ENCODE measurements at regions not wholly inside any gene's neighbourhood (a gene's known extent, or its start where the extent isn't known, plus 50 kb on each side); places are given as distances from the start of the nearest gene placed in this dataset.

DNA sequence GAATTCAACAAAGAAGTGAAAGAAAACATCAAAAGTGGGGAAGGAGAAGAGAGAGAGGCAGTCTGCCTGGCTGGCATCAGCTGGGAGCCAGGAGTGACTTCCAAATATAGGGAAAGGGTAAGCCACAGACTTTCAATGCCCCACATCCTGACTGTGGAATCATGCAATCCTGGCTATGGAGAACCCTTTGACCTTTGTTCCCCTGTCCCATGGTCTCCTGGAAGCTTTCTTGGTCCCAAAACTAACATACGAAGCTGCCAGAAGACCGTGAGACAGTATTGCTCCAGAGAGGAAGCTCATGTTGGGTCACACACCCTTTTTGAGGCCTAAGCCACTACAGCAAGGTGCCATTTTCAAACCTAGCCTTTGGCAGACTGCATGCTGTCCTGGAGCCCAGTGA is 665.5 kb downstream of the ELAVL2 start:
- Histone ChIP-seq H3K4ac (ENCODE audit: low read depth, low read length) (no peak overlapping the region), H4K91ac (ENCODE audit: insufficient read depth, low read depth, low read length) (no peak overlapping the region), H3K9me1 (ENCODE audit: insufficient read depth, low read length) (no peaks in the 10 kb centered on the region), H3K9ac (ENCODE audit: low read depth, low read length) (no peak overlapping the region), H2BK15ac (ENCODE audit: low read depth, low read length) (no peak overlapping the region), H3K4me2 (ENCODE audit: low read depth, low read length) (no peak overlapping the region), H2BK5ac (ENCODE audit: low read depth, low read length, poor library complexity, severe bottlenecking) (no peak overlapping the region), H2AK5ac (ENCODE audit: low read depth, low read length) (no peak overlapping the region), H4K5ac (ENCODE audit: low read depth, low read length) (no peak overlapping the region), H2AFZ (replicated peaks; ENCODE audit: low read length, poor library complexity) (no peak overlapping the region), H2BK120ac (ENCODE audit: low read depth, low read length) (no peak overlapping the region), H3K36me3 (ENCODE audit: control insufficient read depth, insufficient read depth, low read length) (no peaks in the 10 kb centered on the region), H3K79me1 (ENCODE audit: low read depth in 1 of 2, low read length in 2 of 2) (no peaks in the 10 kb centered on the region), H3K4me3 (ENCODE audit: insufficient read depth, low read depth, low read length) (no peak overlapping the region), H3K27me3 (ENCODE audit: control insufficient read depth, insufficient read depth, low read length) (no peaks in the 10 kb centered on the region), H4K20me1 (ENCODE audit: insufficient read depth, low read length) (no peaks in the 10 kb centered on the region), H2AK9ac (replicated peaks; ENCODE audit: low read depth, low read length, poor library complexity) (no peak overlapping the region), H3K14ac (replicated peaks; ENCODE audit: low read depth, low read length) (no peak overlapping the region), H3K27ac (ENCODE audit: insufficient read depth, low read length) (no peak overlapping the region), H2BK20ac (ENCODE audit: low read depth, low read length) (no peak overlapping the region), H3K56ac (ENCODE audit: extremely low read depth, insufficient read depth, low read length) (no peak overlapping the region), H3K18ac (ENCODE audit: low read depth, low read length) (no peak overlapping the region), H3K23ac (ENCODE audit: low read depth, low read length) (no peak overlapping the region), H3K9me3 (ENCODE audit: control insufficient read depth, insufficient read depth, low read length) (no peaks in the 10 kb centered on the region; the same call in 1 of the 2 replicates), H4K8ac (ENCODE audit: low read depth in 2 of 2, low read length in 2 of 2) (no peak overlapping the region), H3K4me1 (ENCODE audit: control insufficient read depth, insufficient read depth, low read length) (no peaks in the 10 kb centered on the region)
- DNase-seq: no peak
- dilution Hi-C loops (cut with HindIII; ENCODE audit: low sequenced_read_pairs, unreplicated experiment): no loop called here
- no peak for ATAC-seq (ENCODE audit: low read depth)
- TF ChIP-seq MAZ (IDR thresholded peaks at IDR 0.05; ENCODE audit: borderline replicate concordance, low read depth, low read length) (no peak), BHLHE40 (IDR thresholded peaks at IDR 0.05; ENCODE audit: low read depth, low read length) (no peak), RFX5 (IDR thresholded peaks at IDR 0.05; ENCODE audit: low read depth, low read length) (no peak), CTCF (conservative IDR thresholded peaks at IDR 0.05; ENCODE audit: low read depth, low read length) (no peak), CHD1 (IDR thresholded peaks at IDR 0.05; ENCODE audit: low read depth, low read length) (no peak), POLR2A (IDR thresholded peaks at IDR 0.05; ENCODE audit: low read depth, low read length) (no peak), MAFK (IDR thresholded peaks at IDR 0.05; ENCODE audit: low read depth, low read length) (no peak), NFE2L2 (IDR thresholded peaks at IDR 0.05; ENCODE audit: low read depth, low read length) (no peak), RCOR1 (IDR thresholded peaks at IDR 0.05; ENCODE audit: insufficient replicate concordance, low read length) (no peak), CEBPB (IDR thresholded peaks at IDR 0.05; ENCODE audit: low read depth, low read length) (no peak), MXI1 (IDR thresholded peaks at IDR 0.05; ENCODE audit: borderline replicate concordance, low read depth, low read length) (no peak), SMC3 (IDR thresholded peaks at IDR 0.05; ENCODE audit: low read depth, low read length) (no peak), FOS (IDR thresholded peaks at IDR 0.05; ENCODE audit: low read depth, low read length) (no peak), RAD21 (IDR thresholded peaks at IDR 0.05; ENCODE audit: low read length) (no peak)
- TF ChIP-seq, protein P1, sequence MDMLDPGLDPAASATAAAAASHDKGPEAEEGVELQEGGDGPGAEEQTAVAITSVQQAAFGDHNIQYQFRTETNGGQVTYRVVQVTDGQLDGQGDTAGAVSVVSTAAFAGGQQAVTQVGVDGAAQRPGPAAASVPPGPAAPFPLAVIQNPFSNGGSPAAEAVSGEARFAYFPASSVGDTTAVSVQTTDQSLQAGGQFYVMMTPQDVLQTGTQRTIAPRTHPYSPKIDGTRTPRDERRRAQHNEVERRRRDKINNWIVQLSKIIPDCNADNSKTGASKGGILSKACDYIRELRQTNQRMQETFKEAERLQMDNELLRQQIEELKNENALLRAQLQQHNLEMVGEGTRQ (IDR thresholded peaks at IDR 0.05; ENCODE audit: low read depth, low read length): no peak
- TF ChIP-seq, protein P2, sequence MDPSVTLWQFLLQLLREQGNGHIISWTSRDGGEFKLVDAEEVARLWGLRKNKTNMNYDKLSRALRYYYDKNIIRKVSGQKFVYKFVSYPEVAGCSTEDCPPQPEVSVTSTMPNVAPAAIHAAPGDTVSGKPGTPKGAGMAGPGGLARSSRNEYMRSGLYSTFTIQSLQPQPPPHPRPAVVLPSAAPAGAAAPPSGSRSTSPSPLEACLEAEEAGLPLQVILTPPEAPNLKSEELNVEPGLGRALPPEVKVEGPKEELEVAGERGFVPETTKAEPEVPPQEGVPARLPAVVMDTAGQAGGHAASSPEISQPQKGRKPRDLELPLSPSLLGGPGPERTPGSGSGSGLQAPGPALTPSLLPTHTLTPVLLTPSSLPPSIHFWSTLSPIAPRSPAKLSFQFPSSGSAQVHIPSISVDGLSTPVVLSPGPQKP (IDR thresholded peaks at IDR 0.05; ENCODE audit: borderline replicate concordance, low read depth, low read length): no peak
- in situ Hi-C loops (cut with MboI; ENCODE audit: low sequenced_read_pairs): no loop called here
- no TSS peak for BruUV-seq (replicated peaks)
- 57% methylated on average over 1 of the region's 2 CpGs; no CpG with 5 or more reads in 1 of the 2 experiments for WGBS, 2 experiments (ENCODE audit: extremely low coverage in 2 of 2, insufficient read length in 1 of 2)
- intact Hi-C loops (cut with micrococcal nuclease): no loop called here
- ChIA-PET POLR2A (ENCODE audit: unreplicated experiment) (no interaction called here), CTCF (no interaction called here)

All from IMR-90 (cell line).